ENCODE measurements at regions not wholly inside any gene's neighbourhood (a gene's known extent, or its start where the extent isn't known, plus 50 kb on each side); places are given as distances from the start of the nearest gene placed in this dataset.

DNA sequence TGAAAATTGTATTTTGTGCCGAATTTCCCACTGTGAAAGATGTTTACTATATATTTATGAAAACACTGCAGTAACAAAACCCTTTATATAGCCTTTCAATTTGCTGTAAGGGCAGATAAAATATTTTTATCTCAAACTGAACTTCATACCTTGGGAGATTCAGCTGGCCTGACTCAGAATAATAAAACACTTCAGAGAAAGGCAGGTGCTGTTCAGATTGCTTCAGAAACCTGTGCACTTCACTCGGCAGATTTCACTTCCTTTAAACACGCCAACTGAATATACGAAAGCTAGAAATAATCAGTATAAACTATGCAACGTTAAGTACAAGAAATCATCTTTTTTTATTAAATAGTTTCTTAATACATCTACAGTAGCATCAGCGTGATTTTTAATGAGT is 839.1 kb upstream of the RBFOX1 start:
- TF ChIP-seq, protein P1, sequence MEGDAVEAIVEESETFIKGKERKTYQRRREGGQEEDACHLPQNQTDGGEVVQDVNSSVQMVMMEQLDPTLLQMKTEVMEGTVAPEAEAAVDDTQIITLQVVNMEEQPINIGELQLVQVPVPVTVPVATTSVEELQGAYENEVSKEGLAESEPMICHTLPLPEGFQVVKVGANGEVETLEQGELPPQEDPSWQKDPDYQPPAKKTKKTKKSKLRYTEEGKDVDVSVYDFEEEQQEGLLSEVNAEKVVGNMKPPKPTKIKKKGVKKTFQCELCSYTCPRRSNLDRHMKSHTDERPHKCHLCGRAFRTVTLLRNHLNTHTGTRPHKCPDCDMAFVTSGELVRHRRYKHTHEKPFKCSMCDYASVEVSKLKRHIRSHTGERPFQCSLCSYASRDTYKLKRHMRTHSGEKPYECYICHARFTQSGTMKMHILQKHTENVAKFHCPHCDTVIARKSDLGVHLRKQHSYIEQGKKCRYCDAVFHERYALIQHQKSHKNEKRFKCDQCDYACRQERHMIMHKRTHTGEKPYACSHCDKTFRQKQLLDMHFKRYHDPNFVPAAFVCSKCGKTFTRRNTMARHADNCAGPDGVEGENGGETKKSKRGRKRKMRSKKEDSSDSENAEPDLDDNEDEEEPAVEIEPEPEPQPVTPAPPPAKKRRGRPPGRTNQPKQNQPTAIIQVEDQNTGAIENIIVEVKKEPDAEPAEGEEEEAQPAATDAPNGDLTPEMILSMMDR (conservative IDR thresholded peaks at IDR 0.05; ENCODE audit: low read depth, low read length): no peak
- DNase-seq (ENCODE audit: low read depth): no peak
- H3K4me3 ChIP-seq (ENCODE audit: low read depth, low read length): no peak overlapping the region

DNA sequence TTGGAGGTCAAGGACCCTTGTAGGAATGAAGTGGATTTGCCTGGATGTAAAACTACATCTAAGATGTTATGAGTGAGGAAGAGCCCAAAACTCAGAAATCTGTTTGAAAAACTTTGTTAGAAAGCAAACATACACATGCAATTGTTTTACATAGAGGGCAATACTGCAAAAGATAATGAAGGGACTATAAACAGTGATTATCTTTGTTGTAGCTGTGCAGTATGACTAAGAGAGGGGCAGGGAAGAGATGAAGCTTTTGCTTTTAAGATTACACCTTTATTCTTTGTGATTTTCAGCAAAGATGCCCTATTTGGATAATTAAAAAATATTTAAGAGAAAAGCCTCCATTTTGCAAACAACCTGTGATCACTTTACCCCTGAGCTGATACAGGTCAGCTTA is 839.9 kb upstream of the RBFOX1 start:
- no peak overlapping the region for H3K4me3 ChIP-seq (ENCODE audit: low read depth, low read length)
- DNase-seq (ENCODE audit: low read depth): no peak
- TF ChIP-seq, protein P1 (conservative IDR thresholded peaks at IDR 0.05; ENCODE audit: low read depth, low read length): no peak

DNA sequence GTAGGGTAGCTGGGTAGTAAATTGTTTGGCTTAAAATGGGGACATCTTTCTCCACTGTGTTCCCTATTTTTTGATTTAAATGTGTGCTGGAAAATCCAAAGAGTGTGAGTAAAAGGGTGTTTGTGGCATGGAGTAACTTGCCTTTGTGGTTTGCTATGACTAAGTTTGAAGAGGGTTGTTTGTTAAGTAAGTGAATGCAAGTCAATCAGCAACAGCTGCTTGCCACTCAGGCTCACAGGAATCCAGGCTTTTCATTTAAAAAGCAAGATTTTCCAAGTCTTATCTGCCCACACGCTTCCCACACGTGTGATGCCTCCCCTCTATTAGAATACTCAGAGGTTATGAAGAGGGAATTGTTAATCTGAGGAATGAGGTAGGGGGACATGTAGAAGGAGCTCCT is 847.7 kb upstream of the RBFOX1 start:
- no peak for DNase-seq (ENCODE audit: low read depth)
- TF ChIP-seq, protein P1 (conservative IDR thresholded peaks at IDR 0.05; ENCODE audit: low read depth, low read length): no peak
- H3K4me3 ChIP-seq (ENCODE audit: low read depth, low read length): no peak overlapping the region

DNA sequence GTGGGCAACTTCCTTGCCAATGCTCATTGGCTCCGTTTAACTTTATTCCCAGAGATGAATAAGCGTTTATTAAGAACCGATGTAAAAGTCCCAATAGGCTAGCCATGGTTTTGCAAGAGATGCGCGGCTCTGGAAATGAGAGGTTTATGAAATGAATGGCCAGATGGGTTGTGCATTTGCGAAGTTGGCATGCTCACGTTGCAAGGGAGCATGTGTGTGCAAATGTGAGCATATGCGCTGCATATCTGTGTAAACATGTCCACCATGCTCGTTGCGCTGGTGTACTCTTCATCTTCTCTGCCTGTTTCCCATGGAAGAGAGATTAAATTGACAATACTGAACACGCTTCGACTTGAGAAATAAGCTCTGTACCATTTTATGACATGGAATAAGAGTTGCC is 848.6 kb upstream of the RBFOX1 start:
- no peak overlapping the region for H3K4me3 ChIP-seq (ENCODE audit: low read depth, low read length)
- TF ChIP-seq, protein P1 (conservative IDR thresholded peaks at IDR 0.05; ENCODE audit: low read depth, low read length): no peak
- DNase-seq (ENCODE audit: low read depth): no peak

DNA sequence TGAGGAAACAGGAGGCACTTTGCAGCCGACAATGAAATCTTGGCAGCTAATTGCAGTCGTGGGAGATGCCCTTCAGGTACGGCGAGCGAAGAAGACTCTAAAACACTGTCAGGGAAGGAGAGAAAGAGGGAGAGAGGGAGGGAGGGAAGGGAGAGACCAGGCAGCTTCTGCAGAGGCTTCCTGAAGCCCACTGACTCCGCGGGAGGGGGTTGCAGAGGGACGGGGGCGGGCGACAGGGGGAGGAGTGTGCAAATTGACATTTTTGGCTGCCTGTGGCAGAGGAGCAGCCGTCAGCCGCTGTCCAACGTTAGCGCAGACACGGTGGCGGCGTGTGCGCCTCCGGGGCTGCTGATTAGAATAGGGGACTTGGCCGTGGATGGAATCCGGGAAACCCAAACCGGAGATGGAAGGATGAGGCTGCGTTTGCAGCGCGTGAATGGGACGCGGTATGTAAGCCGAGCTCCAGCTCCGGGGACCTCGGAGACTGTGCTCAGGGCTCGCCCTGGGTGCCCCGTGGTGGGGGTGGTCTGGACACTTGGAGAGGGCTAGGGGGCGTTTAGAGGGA is 849.1 kb upstream of the RBFOX1 start:
- TF ChIP-seq, protein P1 (conservative IDR thresholded peaks at IDR 0.05; ENCODE audit: low read depth, low read length): no peak

DNA sequence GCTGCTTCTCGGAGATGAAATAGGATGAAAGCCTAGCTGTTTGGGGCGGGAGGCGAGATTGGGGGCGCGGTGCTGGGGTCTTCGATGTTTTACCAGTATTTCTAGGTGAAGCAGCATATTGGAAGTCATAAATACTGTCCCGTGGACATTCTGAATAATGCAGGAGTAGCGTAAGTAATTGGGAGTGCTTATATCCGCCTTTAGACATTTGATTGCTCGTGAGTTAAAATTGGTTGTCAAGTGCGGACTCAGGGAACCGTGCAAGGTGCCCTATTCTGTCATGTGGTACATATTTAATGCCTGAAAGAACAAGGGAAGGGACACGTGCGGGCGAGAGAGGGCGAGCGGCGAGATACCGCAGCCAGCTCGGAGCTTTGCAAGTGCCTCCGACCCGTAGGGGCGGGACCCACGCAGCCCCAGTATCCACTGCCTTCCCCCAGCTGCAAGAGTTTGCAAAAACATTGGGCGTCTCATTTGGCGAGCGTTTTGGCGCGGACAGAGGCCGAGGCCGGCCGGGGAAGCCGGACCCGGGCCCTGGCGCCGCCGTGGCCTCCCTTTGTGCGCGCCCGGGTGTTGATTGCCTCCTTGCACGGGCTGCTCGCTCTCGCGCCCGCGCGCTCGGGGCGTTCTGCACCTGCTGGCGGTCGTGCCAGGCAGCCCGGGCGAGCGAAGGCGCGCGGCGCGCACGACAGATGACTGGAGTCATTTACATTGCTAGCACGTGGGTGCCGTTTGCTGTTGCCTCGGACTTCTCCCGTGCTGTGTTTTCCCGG is 849.8 kb upstream of the RBFOX1 start:
- DNase-seq (ENCODE audit: low read depth): no peak
- H3K4me3 ChIP-seq (ENCODE audit: low read depth, low read length): no peak overlapping the region
- TF ChIP-seq, protein P1 (conservative IDR thresholded peaks at IDR 0.05; ENCODE audit: low read depth, low read length): no peak

More for the DNA sequence above, 849.1 kb upstream of the RBFOX1 start:
- no peak for DNase-seq (ENCODE audit: low read depth)
- H3K4me3 ChIP-seq (ENCODE audit: low read depth, low read length): no peak overlapping the region

DNA sequence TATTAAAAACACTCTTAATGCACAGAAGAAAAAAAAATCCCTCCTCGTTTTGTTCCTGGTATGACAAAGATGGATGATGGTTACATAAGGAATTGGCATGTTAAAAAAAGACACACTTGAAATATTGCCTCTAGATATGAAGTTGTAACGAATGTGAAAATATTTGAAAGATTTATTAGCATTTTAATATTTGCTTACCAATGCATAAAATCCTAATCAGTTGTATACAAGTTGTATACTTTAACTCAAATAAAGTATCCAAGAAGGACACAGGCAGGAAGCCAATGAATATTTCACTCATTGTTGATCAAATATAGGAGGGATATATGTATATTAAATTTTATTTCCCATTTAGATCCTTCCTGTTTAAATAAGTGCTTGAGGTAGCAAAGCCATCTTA is 850.8 kb upstream of the RBFOX1 start:
- TF ChIP-seq, protein P1 (conservative IDR thresholded peaks at IDR 0.05; ENCODE audit: low read depth, low read length): no peak
- DNase-seq (ENCODE audit: low read depth): no peak
- H3K4me3 ChIP-seq (ENCODE audit: low read depth, low read length): no peak overlapping the region
